ENCODE measurements at regions not wholly inside any gene's neighbourhood (a gene's known extent, or its start where the extent isn't known, plus 50 kb on each side); places are given as distances from the start of the nearest gene placed in this dataset.
A peak's percentile ranks its signal among the peaks of the same experiment; 100 is the strongest.

DNA sequence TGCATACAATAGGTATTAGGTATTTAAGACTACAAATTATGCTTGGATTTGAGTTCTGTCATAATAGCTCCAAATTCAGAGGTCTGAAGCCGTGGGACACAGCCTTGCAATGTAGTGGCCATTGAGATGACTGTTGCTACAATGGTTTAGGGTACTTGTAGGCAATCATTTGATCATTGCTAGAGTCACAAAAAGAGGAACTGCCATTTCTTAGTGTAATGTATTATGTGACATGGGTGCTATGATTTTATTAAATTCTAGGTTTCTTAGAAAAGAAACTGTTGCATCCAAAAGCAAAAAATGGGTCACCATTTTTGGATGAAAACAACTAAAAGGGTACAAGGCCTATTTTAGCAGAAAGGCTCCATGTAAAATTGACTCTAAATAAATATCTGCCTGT, 129.9 kb upstream of the ZNF644 start:
- POLR2A ChIA-PET = interaction anchor here (0.7 kb wide), 1 partner anchor 512 kb away, joined by 3 read pairs; no protein-coding TSS in a partner anchor
- Histone ChIP-seq H3K27me3 (ENCODE audit: control insufficient read depth in 2 of 2, insufficient read depth in 2 of 2, low read length in 2 of 2) (peaks cover 0 to 13% of the 10 kb centered on the region in 2 experiments; a peak in 3 of 5 replicates), H3K4me2 (ENCODE audit: insufficient read depth, low read length) (no peak overlapping the region), H3K36me3 (ENCODE audit: control insufficient read depth, insufficient read depth, low read length) (no peaks in the 10 kb centered on the region), H3K27ac (ENCODE audit: extremely low read depth, low read depth, low read length) (no peak overlapping the region), H3K9me1 (ENCODE audit: control insufficient read depth, insufficient read depth, low read length) (no peaks in the 10 kb centered on the region), H2AFZ (ENCODE audit: low read depth, low read length) (no peak overlapping the region), H3K9ac (ENCODE audit: insufficient read depth in 1 of 2, low read depth in 2 of 2, low read length in 2 of 2) (no peak overlapping the region), H3K9me3 (replicated peaks; ENCODE audit: control insufficient read depth, insufficient read depth, low read depth, low read length) (no peaks in the 10 kb centered on the region), H3K4me1 (replicated peaks in 1 of 2; ENCODE audit: control insufficient read depth in 2 of 2, insufficient read depth in 2 of 2, low read length in 2 of 2) (no peaks in the 10 kb centered on the region), H3K79me2 (ENCODE audit: control insufficient read depth, insufficient read depth, low read length) (no peaks in the 10 kb centered on the region), H3K4me3 (no peak overlapping the region), H4K20me1 (replicated peaks; ENCODE audit: control insufficient read depth, insufficient read depth, low read length) (no peaks in the 10 kb centered on the region)
- WGBS (ENCODE audit: insufficient coverage, low coverage, missing lambda C conversion rate) = 5% methylated on average over 1 of the region's 1 CpG
- in situ Hi-C loops (cut with MboI) = loop anchor here (25.0 kb wide), 1 partner anchor 786 kb away; the partner anchor contains the start of gene BRDT
- no TSS peak for BruUV-seq (replicated peaks)
- CTCF ChIA-PET (ENCODE audit: low intra/inter-chr PET ratio) = no interaction called here
- ATAC-seq (no peak), FAIRE-seq (no peak), DNase-seq (ENCODE audit: extremely low read depth in 1 of 4, low spot score in 3 of 4) (no peak)
- intact Hi-C loops (cut with micrococcal nuclease) = no loop called here
- peak; percentile 57 for TF ChIP-seq SPI1 (IDR thresholded peaks at IDR 0.05; ENCODE audit: borderline replicate concordance, low read depth, low read length)
- TF ChIP-seq, protein P1, sequence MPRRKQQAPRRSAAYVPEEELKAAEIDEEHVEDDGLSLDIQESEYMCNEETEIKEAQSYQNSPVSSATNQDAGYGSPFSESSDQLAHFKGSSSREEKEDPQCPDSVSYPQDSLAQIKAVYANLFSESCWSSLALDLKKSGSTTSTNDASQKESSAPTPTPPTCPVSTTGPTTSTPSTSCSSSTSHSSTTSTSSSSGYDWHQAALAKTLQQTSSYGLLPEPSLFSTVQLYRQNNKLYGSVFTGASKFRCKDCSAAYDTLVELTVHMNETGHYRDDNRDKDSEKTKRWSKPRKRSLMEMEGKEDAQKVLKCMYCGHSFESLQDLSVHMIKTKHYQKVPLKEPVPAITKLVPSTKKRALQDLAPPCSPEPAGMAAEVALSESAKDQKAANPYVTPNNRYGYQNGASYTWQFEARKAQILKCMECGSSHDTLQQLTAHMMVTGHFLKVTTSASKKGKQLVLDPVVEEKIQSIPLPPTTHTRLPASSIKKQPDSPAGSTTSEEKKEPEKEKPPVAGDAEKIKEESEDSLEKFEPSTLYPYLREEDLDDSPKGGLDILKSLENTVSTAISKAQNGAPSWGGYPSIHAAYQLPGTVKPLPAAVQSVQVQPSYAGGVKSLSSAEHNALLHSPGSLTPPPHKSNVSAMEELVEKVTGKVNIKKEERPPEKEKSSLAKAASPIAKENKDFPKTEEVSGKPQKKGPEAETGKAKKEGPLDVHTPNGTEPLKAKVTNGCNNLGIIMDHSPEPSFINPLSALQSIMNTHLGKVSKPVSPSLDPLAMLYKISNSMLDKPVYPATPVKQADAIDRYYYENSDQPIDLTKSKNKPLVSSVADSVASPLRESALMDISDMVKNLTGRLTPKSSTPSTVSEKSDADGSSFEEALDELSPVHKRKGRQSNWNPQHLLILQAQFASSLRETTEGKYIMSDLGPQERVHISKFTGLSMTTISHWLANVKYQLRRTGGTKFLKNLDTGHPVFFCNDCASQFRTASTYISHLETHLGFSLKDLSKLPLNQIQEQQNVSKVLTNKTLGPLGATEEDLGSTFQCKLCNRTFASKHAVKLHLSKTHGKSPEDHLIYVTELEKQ (CRISPR knock-in tag; IDR thresholded peaks at IDR 0.05) = no peak
- TF ChIP-seq E2F3 (CRISPR knock-in tag; IDR thresholded peaks at IDR 0.05) = no peak
- no peak for TF ChIP-seq BCL6 (CRISPR knock-in tag; IDR thresholded peaks at IDR 0.05)

Data from K562 (cell line).